Astrocyte (in vitro differentiated cells and primary cell): ENCODE measurements at regions not wholly inside any gene's neighbourhood (a gene's known extent, or its start where the extent isn't known, plus 50 kb on each side); places are given as distances from the start of the nearest gene placed in this dataset.
"Not testable (repeated sequence)": the region's sequence is repeated elsewhere in the genome, so short reads cannot be mapped to it uniquely, and the experiment has no call there.

Experiments
- EZH2 ChIP-seq: IDR thresholded peaks from 2 replicates; pipeline ENCODE4 v1.6.1; 2012; ENCODE audit warnings: mild to moderate bottlenecking, low read length, inconsistent platforms; ENCODE audit not compliant: insufficient read depth
- TF ChIP-seq, protein P1 (sequence below): IDR thresholded peaks from 2 replicates; pipeline ENCODE4 v1.5.1; 2011; ENCODE audit warnings: low read depth, mild to moderate bottlenecking, inconsistent platforms, low read length, moderate library complexity; ENCODE audit not compliant: insufficient read depth

DNA sequence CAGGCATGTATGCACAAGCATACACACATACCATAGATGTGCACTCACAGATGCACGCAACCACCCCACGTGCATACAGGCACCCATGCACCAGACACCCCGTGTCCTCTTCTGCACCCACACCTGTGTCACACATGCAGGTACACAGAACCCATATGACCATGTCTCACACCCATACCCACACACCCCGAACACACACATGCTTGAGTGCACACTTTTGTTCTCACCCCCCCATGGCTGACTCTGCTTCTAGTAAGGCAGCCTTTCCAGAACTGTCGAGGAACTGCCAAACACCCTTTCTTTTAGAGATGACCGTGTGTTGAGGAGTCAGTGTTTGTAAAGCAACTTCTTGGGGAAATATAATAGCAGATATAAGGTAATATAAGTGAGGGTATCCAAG is 301.2 kb downstream of the BCL2L11 start:
- TF ChIP-seq, protein P1, sequence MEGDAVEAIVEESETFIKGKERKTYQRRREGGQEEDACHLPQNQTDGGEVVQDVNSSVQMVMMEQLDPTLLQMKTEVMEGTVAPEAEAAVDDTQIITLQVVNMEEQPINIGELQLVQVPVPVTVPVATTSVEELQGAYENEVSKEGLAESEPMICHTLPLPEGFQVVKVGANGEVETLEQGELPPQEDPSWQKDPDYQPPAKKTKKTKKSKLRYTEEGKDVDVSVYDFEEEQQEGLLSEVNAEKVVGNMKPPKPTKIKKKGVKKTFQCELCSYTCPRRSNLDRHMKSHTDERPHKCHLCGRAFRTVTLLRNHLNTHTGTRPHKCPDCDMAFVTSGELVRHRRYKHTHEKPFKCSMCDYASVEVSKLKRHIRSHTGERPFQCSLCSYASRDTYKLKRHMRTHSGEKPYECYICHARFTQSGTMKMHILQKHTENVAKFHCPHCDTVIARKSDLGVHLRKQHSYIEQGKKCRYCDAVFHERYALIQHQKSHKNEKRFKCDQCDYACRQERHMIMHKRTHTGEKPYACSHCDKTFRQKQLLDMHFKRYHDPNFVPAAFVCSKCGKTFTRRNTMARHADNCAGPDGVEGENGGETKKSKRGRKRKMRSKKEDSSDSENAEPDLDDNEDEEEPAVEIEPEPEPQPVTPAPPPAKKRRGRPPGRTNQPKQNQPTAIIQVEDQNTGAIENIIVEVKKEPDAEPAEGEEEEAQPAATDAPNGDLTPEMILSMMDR, result not testable (repeated sequence)
- TF ChIP-seq EZH2, result not testable (repeated sequence)
